ENCODE measurements at regions not wholly inside any gene's neighbourhood (a gene's known extent, or its start where the extent isn't known, plus 50 kb on each side); places are given as distances from the start of the nearest gene placed in this dataset.
"Not testable (repeated sequence)": the region's sequence is repeated elsewhere in the genome, so short reads cannot be mapped to it uniquely, and the experiment has no call there.

GRCh38 chr3:150300388-150300787, 107.7 kb upstream of the TSC22D2 start:
- no peak for DNase-seq

- no peak for DNase-seq
Observed at GRCh38 chr3:150299201-150299600, 108.9 kb upstream of the TSC22D2 start.

- DNase-seq = no peak
Observed at GRCh38 chr3:150296966-150297365, 111.1 kb upstream of the TSC22D2 start.

GRCh38 chr3:150296123-150296735, 111.9 kb upstream of the TSC22D2 start:
- no peak for DNase-seq

- no peak for DNase-seq
Observed at GRCh38 chr3:150293401-150294001, 114.6 kb upstream of the TSC22D2 start.

GRCh38 chr3:150292891-150293290, 115.2 kb upstream of the TSC22D2 start:
- no peak for DNase-seq

- no peak for DNase-seq
Observed at GRCh38 chr3:150291515-150291914, 116.6 kb upstream of the TSC22D2 start.

- peak; percentile 6 for DNase-seq
Observed at GRCh38 chr3:150286390-150287147, 121.5 kb upstream of the TSC22D2 start.

GRCh38 chr3:150285601-150286000, 122.5 kb upstream of the TSC22D2 start:
- DNase-seq = no peak

GRCh38 chr3:150278843-150279381, 129.2 kb upstream of the TSC22D2 start:
- DNase-seq = no peak

GRCh38 chr3:150278195-150278594, 129.9 kb upstream of the TSC22D2 start:
- no peak for DNase-seq

GRCh38 chr3:150277444-150277843, 130.7 kb upstream of the TSC22D2 start:
- no peak for DNase-seq

GRCh38 chr3:150275941-150276340, 132.2 kb upstream of the TSC22D2 start:
- DNase-seq = no peak

GRCh38 chr3:150274372-150274771, 133.7 kb upstream of the TSC22D2 start:
- DNase-seq = no peak

GRCh38 chr3:150273396-150273795, 134.7 kb upstream of the TSC22D2 start:
- DNase-seq = no peak

- no peak for DNase-seq
Observed at GRCh38 chr3:150271591-150271960, 136.5 kb upstream of the TSC22D2 start.

GRCh38 chr3:150270883-150271590, 137.1 kb upstream of the TSC22D2 start:
- no peak for DNase-seq

GRCh38 chr3:150270444-150270843, 137.7 kb upstream of the TSC22D2 start:
- DNase-seq = not testable (repeated sequence)

GRCh38 chr3:150269526-150269925, 138.6 kb upstream of the TSC22D2 start:
- DNase-seq = no peak

- DNase-seq = no peak
Observed at GRCh38 chr3:150268426-150269391, 139.4 kb upstream of the TSC22D2 start.

- no peak for DNase-seq
Observed at GRCh38 chr3:150267288-150267687, 140.8 kb upstream of the TSC22D2 start.

GRCh38 chr3:150265305-150265704, 142.8 kb upstream of the TSC22D2 start:
- no peak for DNase-seq
